ENCODE measurements at regions not wholly inside any gene's neighbourhood (a gene's known extent, or its start where the extent isn't known, plus 50 kb on each side); places are given as distances from the start of the nearest gene placed in this dataset.

- no peak overlapping the region for H3K4me2 ChIP-seq (ENCODE audit: low read length)
- no peak overlapping the region for H3K4me3 ChIP-seq (ENCODE audit: low read length)
- H3K9me3 ChIP-seq (ENCODE audit: low read length) = no peaks in the 10 kb centered on the region
- H3K9ac ChIP-seq (ENCODE audit: low read length) = no peak overlapping the region
- no peaks in the 10 kb centered on the region for H3F3A ChIP-seq (ENCODE audit: insufficient read depth, low read length, poor library complexity, severe bottlenecking)
- no peak for TF ChIP-seq RAD21 (conservative IDR thresholded peaks at IDR 0.05)
- no peak for TF ChIP-seq TAF1 (IDR thresholded peaks at IDR 0.05; ENCODE audit: low read depth)
- no peak for TF ChIP-seq POLR2AphosphoS5 (IDR thresholded peaks at IDR 0.05)
- TF ChIP-seq SMC3 (conservative IDR thresholded peaks at IDR 0.05; ENCODE audit: poor library complexity) = no peak
- TF ChIP-seq EZH2 (IDR thresholded peaks at IDR 0.05; ENCODE audit: borderline replicate concordance, insufficient read depth, low read length, poor library complexity, severe bottlenecking) = no peak
- H3K27ac ChIP-seq (ENCODE audit: low read length) = no peak overlapping the region
- no peaks in the 10 kb centered on the region for H3K27me3 ChIP-seq (ENCODE audit: insufficient read depth, low read depth, low read length)
- no peaks in the 10 kb centered on the region for H3K9me2 ChIP-seq (ENCODE audit: insufficient read depth, low read length)
- no peak overlapping the region for H2AFZ ChIP-seq (ENCODE audit: low read depth, low read length)
- H4K20me1 ChIP-seq (ENCODE audit: insufficient read depth) = no peaks in the 10 kb centered on the region
- H3K79me2 ChIP-seq (replicated peaks; ENCODE audit: insufficient read depth, low read length) = no peaks in the 10 kb centered on the region
- no peaks in the 10 kb centered on the region for H3K36me3 ChIP-seq (ENCODE audit: insufficient read depth, low read length)
These were observed 354.3 kb downstream of the AKAIN1 start for GRCh38 chr18:4842751-4843150.

GRCh38 chr18:4842287-4842686, 354.8 kb downstream of the AKAIN1 start:
- H3K27me3 ChIP-seq (ENCODE audit: insufficient read depth, low read depth, low read length) = no peaks in the 10 kb centered on the region
- H3K4me3 ChIP-seq (ENCODE audit: low read length) = no peak overlapping the region
- TF ChIP-seq RAD21 (conservative IDR thresholded peaks at IDR 0.05) (no peak), EZH2 (IDR thresholded peaks at IDR 0.05; ENCODE audit: borderline replicate concordance, insufficient read depth, low read length, poor library complexity, severe bottlenecking) (no peak), CTCF (IDR thresholded peaks at IDR 0.05; ENCODE audit: poor library complexity, severe bottlenecking) (no peak), REST (IDR thresholded peaks at IDR 0.05; ENCODE audit: borderline replicate concordance) (no peak), TAF1 (IDR thresholded peaks at IDR 0.05; ENCODE audit: low read depth) (no peak), SMC3 (conservative IDR thresholded peaks at IDR 0.05; ENCODE audit: poor library complexity) (no peak), MXI1 (conservative IDR thresholded peaks at IDR 0.05; ENCODE audit: poor library complexity, severe bottlenecking) (no peak), POLR2AphosphoS5 (IDR thresholded peaks at IDR 0.05) (no peak), EP300 (conservative IDR thresholded peaks at IDR 0.05; ENCODE audit: poor library complexity, severe bottlenecking) (no peak)
- H3K4me2 ChIP-seq (ENCODE audit: low read length) = no peak overlapping the region
- H4K20me1 ChIP-seq (ENCODE audit: insufficient read depth) = no peaks in the 10 kb centered on the region
- no peak overlapping the region for H2AFZ ChIP-seq (ENCODE audit: low read depth, low read length)
- H3K79me2 ChIP-seq (replicated peaks; ENCODE audit: insufficient read depth, low read length) = no peaks in the 10 kb centered on the region
- H3F3A ChIP-seq (ENCODE audit: insufficient read depth, low read length, poor library complexity, severe bottlenecking) = no peaks in the 10 kb centered on the region
- no peaks in the 10 kb centered on the region for H3K9me3 ChIP-seq (ENCODE audit: low read length)
- H3K36me3 ChIP-seq (ENCODE audit: insufficient read depth, low read length) = no peaks in the 10 kb centered on the region
- no peak overlapping the region for H3K9ac ChIP-seq (ENCODE audit: low read length)
- H3K27ac ChIP-seq (ENCODE audit: low read length) = no peak overlapping the region
- H3K9me2 ChIP-seq (ENCODE audit: insufficient read depth, low read length) = no peaks in the 10 kb centered on the region

Data from neural cell (in vitro differentiated cells).